Endothelial cell of umbilical vein (primary cell): ENCODE measurements at regions not wholly inside any gene's neighbourhood (a gene's known extent, or its start where the extent isn't known, plus 50 kb on each side); places are given as distances from the start of the nearest gene placed in this dataset.

ENCODE experiments used
- BruUV-seq: library from RNA; stranded (reverse); fragments of 400-500 nt; replicated peaks from 2 replicates; lab custom pipeline; 2021; lab: Mats Ljungman, UMichigan
- CTCF ChIA-PET: fragments of 300-600, 350-600 bp; sonication (Branson Sonifier 250); formaldehyde crosslinking; loops from one replicate; lab custom pipeline; 2021; ENCODE audit warnings: antibody characterized with exemption, inconsistent platforms; lab: Charles Lee
- POLR2A ChIA-PET: fragments of 300-600, 350-600 bp; sonication (Branson Sonifier 250); formaldehyde crosslinking; loops from one replicate; lab custom pipeline; 2021; ENCODE audit warnings: antibody characterized with exemption, inconsistent platforms; lab: Charles Lee
- DNase-seq: peaks from one replicate; pipeline ENCODE4 v3.0.0-alpha.2; 2011; ENCODE audit warnings: low read depth, low spot score
- FAIRE-seq: peaks from 2 replicates; lab custom pipeline; 2011; peaks lifted over from hg19 to GRCh38; lab: Jason Lieb, UNC
- H2AFZ ChIP-seq: 2 replicates; pipeline ENCODE4 v1.6.0; 2012; ENCODE audit warnings: low read depth, low read length, control low read depth, inconsistent platforms
- H3K27ac ChIP-seq: 2 replicates; pipeline ENCODE4 v1.5.1; 2011; ENCODE audit warnings: low read depth, mild to moderate bottlenecking, control low read depth, low read length, moderate library complexity; ENCODE audit not compliant: insufficient read depth
- H3K27me3 ChIP-seq, 2 experiments: 2 replicates each; pipeline versions ENCODE4 v1.6.0 to v1.6.1; 2011; ENCODE audit warnings: low read length in 2 of 2, mixed read lengths in 1 of 2; ENCODE audit not compliant: control insufficient read depth in 2 of 2, insufficient read depth in 2 of 2
- H3K36me3 ChIP-seq, 2 experiments: 2 replicates in 1 of 2; 3 replicates in 1 of 2; pipeline ENCODE4 v1.5.1; 2011; ENCODE audit warnings: low read length in 2 of 2, mild to moderate bottlenecking in 1 of 2, moderate library complexity in 1 of 2; ENCODE audit not compliant: control insufficient read depth in 2 of 2, insufficient read depth in 2 of 2; ENCODE audit errors: extremely low read depth in 1 of 2
- H3K4me1 ChIP-seq: 3 replicates; pipeline ENCODE4 v1.5.1; 2011; ENCODE audit warnings: mild to moderate bottlenecking, low read length; ENCODE audit not compliant: control insufficient read depth, insufficient read depth; ENCODE audit errors: extremely low read depth
- H3K4me2 ChIP-seq: 2 replicates; pipeline ENCODE4 v1.6.1; 2011; ENCODE audit warnings: low read length, control low read depth, mixed read lengths; ENCODE audit not compliant: insufficient read depth
- H3K4me3 ChIP-seq, 3 experiments: fragments of 200-600 bp in 1 of 3; sonication (generic), shearing (Covaris generic) in 1 of 3; replicated peaks in 1 of 3; 2 replicates each; pipeline ENCODE4 v1.5.1; 2011 to 2016; ENCODE audit warnings: control low read depth in 3 of 3, low read length in 3 of 3, mild to moderate bottlenecking in 2 of 3, inconsistent platforms in 1 of 3, low read depth in 1 of 3, moderate library complexity in 1 of 3; ENCODE audit not compliant: insufficient read depth in 1 of 3
- H3K79me2 ChIP-seq: 2 replicates; pipeline ENCODE4 v1.6.0; 2012; ENCODE audit warnings: low read length, inconsistent platforms; ENCODE audit not compliant: control insufficient read depth, insufficient read depth
- H3K9ac ChIP-seq: replicated peaks from 2 replicates; pipeline ENCODE3; 2011; ENCODE audit warnings: low read length, control low read depth; ENCODE audit not compliant: insufficient read depth; ENCODE audit errors: extremely low read depth
- H3K9me1 ChIP-seq: replicated peaks from 3 replicates; pipeline ENCODE4 v1.6.0; 2011; ENCODE audit warnings: mild to moderate bottlenecking, low read length; ENCODE audit not compliant: control insufficient read depth, insufficient read depth; ENCODE audit errors: extremely low read depth
- H3K9me3 ChIP-seq: replicated peaks from 2 replicates; pipeline ENCODE4 v1.5.1; 2012; ENCODE audit warnings: low read length, inconsistent platforms; ENCODE audit not compliant: control insufficient read depth, insufficient read depth
- H4K20me1 ChIP-seq: replicated peaks from 2 replicates; pipeline ENCODE3; 2011; ENCODE audit warnings: mild to moderate bottlenecking, low read length; ENCODE audit not compliant: control insufficient read depth, insufficient read depth; ENCODE audit errors: extremely low read depth
- EZH2 ChIP-seq: IDR thresholded peaks from 2 replicates; pipeline ENCODE4 v1.6.1; 2012; ENCODE audit warnings: borderline replicate concordance, low read depth, mild to moderate bottlenecking, moderate library complexity, low read length, inconsistent platforms; ENCODE audit not compliant: severe bottlenecking
- FOS ChIP-seq: IDR thresholded peaks from 2 replicates; pipeline ENCODE4 v1.6.1; 2011; ENCODE audit warnings: mild to moderate bottlenecking, low read length, moderate library complexity, borderline replicate concordance; ENCODE audit not compliant: insufficient read depth
- GATA2 ChIP-seq: IDR thresholded peaks from 2 replicates; pipeline ENCODE4 v1.7.0; 2011; ENCODE audit warnings: low read depth, mild to moderate bottlenecking, moderate library complexity, mixed read lengths, low read length; ENCODE audit not compliant: insufficient read length, insufficient read depth
- JUN ChIP-seq: IDR thresholded peaks from 2 replicates; pipeline ENCODE4 v1.6.1; 2011; ENCODE audit warnings: borderline replicate concordance, low read depth; ENCODE audit not compliant: insufficient read length, insufficient read depth
- MYC ChIP-seq: IDR thresholded peaks from one replicate; pipeline ENCODE4 v1.6.1; 2011; ENCODE audit warnings: mild to moderate bottlenecking, low read depth, low read length
- POLR2A ChIP-seq: IDR thresholded peaks from 2 replicates; pipeline ENCODE4 v1.6.1; 2012; ENCODE audit warnings: low read depth, mild to moderate bottlenecking, control low read depth, low read length
- POLR2AphosphoS5 ChIP-seq: IDR thresholded peaks from 2 replicates; pipeline ENCODE4 v1.6.1; 2012; ENCODE audit warnings: low read depth, mild to moderate bottlenecking, control low read depth, low read length, moderate library complexity; ENCODE audit not compliant: insufficient read depth
- dilution Hi-C: fragments of 300-500 bp; cut with MboI; formaldehyde crosslinking; loops from one replicate; pipeline ENCODE4 v1.15.0; 2019; ENCODE audit warnings: low sequenced_read_pairs; ENCODE audit not compliant: extremely low pct_ligation_motif_present
- intact Hi-C: fragments of 100-400 bp; cut with micrococcal nuclease; formaldehyde crosslinking; loops from one replicate; pipeline ENCODE4 v1.10.0; 2022
- TF ChIP-seq, protein P1 (sequence below), 2 donors: IDR thresholded peaks; 1 replicate in 1 of 2; 2 replicates in 1 of 2; pipeline ENCODE4 v1.5.1; 2011; ENCODE audit warnings: low read length in 2 of 2, mild to moderate bottlenecking in 2 of 2, moderate library complexity in 2 of 2, control low read depth in 1 of 2, inconsistent platforms in 1 of 2, low read depth in 1 of 2; ENCODE audit not compliant: insufficient read depth in 1 of 2; ENCODE audit errors: extremely low read depth in 1 of 2
- TF ChIP-seq, protein P2 (sequence below): IDR thresholded peaks from 2 replicates; pipeline ENCODE4 v1.6.1; 2011; ENCODE audit not compliant: insufficient read depth, insufficient read length

DNA sequence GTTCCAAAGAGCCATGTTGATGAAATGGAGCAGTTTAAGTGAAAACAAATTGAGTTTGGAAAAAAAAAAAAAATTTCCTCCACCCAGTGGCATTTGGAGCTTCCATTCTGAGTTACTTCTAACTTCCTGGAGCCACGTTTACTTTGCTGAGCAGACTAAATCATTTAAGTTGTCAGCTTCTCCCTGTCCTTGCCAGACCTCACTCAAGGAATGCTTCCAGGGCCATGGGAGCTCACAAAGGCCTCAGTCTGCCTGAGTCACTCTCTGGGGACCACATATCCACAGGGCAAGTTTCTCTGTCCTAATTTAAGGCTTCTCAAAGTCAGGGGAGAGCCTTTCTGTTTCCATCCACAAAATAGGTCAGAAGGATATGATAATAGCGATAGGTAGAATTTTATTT, 210.3 kb upstream of the TNC start:
- Histone ChIP-seq H4K20me1 (no peaks in the 10 kb centered on the region), H3K4me3 (no peak overlapping the region), H3K9me1 (no peaks in the 10 kb centered on the region), H3K36me3 (no peaks in the 10 kb centered on the region), H2AFZ (no peak overlapping the region), H3K27me3 (no peaks in the 10 kb centered on the region), H3K27ac (no peak overlapping the region), H3K4me2 (no peak overlapping the region), H3K9ac (no peak overlapping the region), H3K79me2 (no peaks in the 10 kb centered on the region), H3K4me1 (no peaks in the 10 kb centered on the region), H3K9me3 (peaks cover 4% of the 10 kb centered on the region)
- no peak for DNase-seq
- ChIA-PET CTCF (no interaction called here), POLR2A (no interaction called here)
- no peak for FAIRE-seq
- no TSS peak for BruUV-seq
- intact Hi-C loops (no loop called here), dilution Hi-C loops (no loop called here)
- no peak for TF ChIP-seq POLR2A
- no peak for TF ChIP-seq FOS
- TF ChIP-seq JUN = no peak
- TF ChIP-seq, protein P1, sequence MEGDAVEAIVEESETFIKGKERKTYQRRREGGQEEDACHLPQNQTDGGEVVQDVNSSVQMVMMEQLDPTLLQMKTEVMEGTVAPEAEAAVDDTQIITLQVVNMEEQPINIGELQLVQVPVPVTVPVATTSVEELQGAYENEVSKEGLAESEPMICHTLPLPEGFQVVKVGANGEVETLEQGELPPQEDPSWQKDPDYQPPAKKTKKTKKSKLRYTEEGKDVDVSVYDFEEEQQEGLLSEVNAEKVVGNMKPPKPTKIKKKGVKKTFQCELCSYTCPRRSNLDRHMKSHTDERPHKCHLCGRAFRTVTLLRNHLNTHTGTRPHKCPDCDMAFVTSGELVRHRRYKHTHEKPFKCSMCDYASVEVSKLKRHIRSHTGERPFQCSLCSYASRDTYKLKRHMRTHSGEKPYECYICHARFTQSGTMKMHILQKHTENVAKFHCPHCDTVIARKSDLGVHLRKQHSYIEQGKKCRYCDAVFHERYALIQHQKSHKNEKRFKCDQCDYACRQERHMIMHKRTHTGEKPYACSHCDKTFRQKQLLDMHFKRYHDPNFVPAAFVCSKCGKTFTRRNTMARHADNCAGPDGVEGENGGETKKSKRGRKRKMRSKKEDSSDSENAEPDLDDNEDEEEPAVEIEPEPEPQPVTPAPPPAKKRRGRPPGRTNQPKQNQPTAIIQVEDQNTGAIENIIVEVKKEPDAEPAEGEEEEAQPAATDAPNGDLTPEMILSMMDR (IDR thresholded peaks at IDR 0.05; ENCODE audit: extremely low read depth in 1 of 2, insufficient read depth in 1 of 2, low read depth in 1 of 2, low read length in 2 of 2) = no peak
- TF ChIP-seq, protein P2, sequence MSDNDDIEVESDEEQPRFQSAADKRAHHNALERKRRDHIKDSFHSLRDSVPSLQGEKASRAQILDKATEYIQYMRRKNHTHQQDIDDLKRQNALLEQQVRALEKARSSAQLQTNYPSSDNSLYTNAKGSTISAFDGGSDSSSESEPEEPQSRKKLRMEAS = no peak
- TF ChIP-seq POLR2AphosphoS5 = no peak
- no peak for TF ChIP-seq GATA2
- no peak for TF ChIP-seq MYC
- TF ChIP-seq EZH2 = no peak
